Motor neuron (in vitro differentiated cells): ENCODE measurements at regions not wholly inside any gene's neighbourhood (a gene's known extent, or its start where the extent isn't known, plus 50 kb on each side); places are given as distances from the start of the nearest gene placed in this dataset.

Experiments
- ATAC-seq, 8 experiments: fragments of 200-7000 bp; cut with Tn5 transposase; replicated peaks in 6 of 8; 2 replicates each; pipeline ENCODE4 v1.8.0; 2021; ENCODE audit warnings: mild to moderate bottlenecking in 8 of 8, moderate library complexity in 8 of 8
- H3K27ac ChIP-seq, 2 donors: fragments of 250-450 bp; sonication (Bioruptor Pico); 2 replicates each; pipeline ENCODE4 v1.9.0; 2021; ENCODE audit warnings: antibody characterized with exemption in 2 of 2, mild to moderate bottlenecking in 2 of 2, moderate library complexity in 1 of 2
- H3K4me1 ChIP-seq, 2 donors: fragments of 250-450 bp; sonication (Bioruptor Pico); replicated peaks in 1 of 2; 2 replicates each; pipeline ENCODE4 v1.6.1; 2021; ENCODE audit warnings: antibody characterized with exemption in 2 of 2, mild to moderate bottlenecking in 2 of 2, moderate library complexity in 1 of 2
- H3K4me3 ChIP-seq, 5 donors: fragments of 250-450 bp; sonication (Bioruptor Pico); 2 replicates each; pipeline ENCODE4 v1.9.0; 2021; ENCODE audit warnings: antibody characterized with exemption in 5 of 5, mild to moderate bottlenecking in 5 of 5, moderate library complexity in 4 of 5
- WGBS, 10 experiments: fragments of 450-650 bp; shearing (Covaris generic); methylation state at CpG; one replicate each; pipeline ENCODE4 v1.0.0; 2022; 5-methylcytosine and 5-hydroxymethylcytosine counted together
- in situ Hi-C, 9 experiments: fragments of 400-800 bp; cut with MboI; loops; one replicate each; pipeline ENCODE4 v1.15.0; 2021; ENCODE audit warnings: low sequenced_read_pairs in 9 of 9, low pct_unique_long_range_greater_than_20kb in 2 of 9; ENCODE audit not compliant: unreplicated experiment in 9 of 9

GRCh38 chr20:7822772-7823171 lies 117.5 kb downstream of the HAO1 start:
- 82 to 100% (median 100%) methylated on average over 1 to 2 of the region's 2 CpGs; no CpG with 5 or more reads in 6 of the 10 experiments for WGBS, 10 experiments
- H3K4me1 ChIP-seq: no peaks in the 10 kb centered on the region
- ATAC-seq: no peak
- H3K4me3 ChIP-seq: no peak overlapping the region
- in situ Hi-C loops: no loop called here
- H3K27ac ChIP-seq: no peak overlapping the region

GRCh38 chr20:7828437-7828836 lies 111.8 kb downstream of the HAO1 start:
- H3K4me3 ChIP-seq: no peak overlapping the region
- no peak for ATAC-seq
- in situ Hi-C loops: no loop called here
- 13 to 95% (median 65%) methylated on average over 1 to 2 of the region's 2 CpGs; no CpG with 5 or more reads in 1 of the 10 experiments for WGBS, 10 experiments
- H3K27ac ChIP-seq: no peak overlapping the region
- H3K4me1 ChIP-seq: no peaks in the 10 kb centered on the region

- in situ Hi-C loops: no loop called here
- Histone ChIP-seq H3K4me1 (no peaks in the 10 kb centered on the region), H3K27ac (no peak overlapping the region), H3K4me3 (no peak overlapping the region)
- 46 to 86% (median 67%) methylated on average over 1 to 4 of the region's 4 CpGs for WGBS, 10 experiments
- ATAC-seq: no peak
These were observed 111.2 kb downstream of the HAO1 start for GRCh38 chr20:7829031-7829430.

- no peak for ATAC-seq
- Histone ChIP-seq H3K4me1 (no peaks in the 10 kb centered on the region), H3K27ac (no peak overlapping the region), H3K4me3 (no peak overlapping the region)
- in situ Hi-C loops: no loop called here
These were observed 110.5 kb downstream of the HAO1 start for GRCh38 chr20:7829776-7830175.
